ENCODE measurements at regions not wholly inside any gene's neighbourhood (a gene's known extent, or its start where the extent isn't known, plus 50 kb on each side); places are given as distances from the start of the nearest gene placed in this dataset.
"Not testable (repeated sequence)": the region's sequence is repeated elsewhere in the genome, so short reads cannot be mapped to it uniquely, and the experiment has no call there.

GRCh38 chr2:185668710-185669109, 69.9 kb upstream of the FSIP2 start:
- no peaks in the 10 kb centered on the region for H3K79me2 ChIP-seq (ENCODE audit: control insufficient read depth, insufficient read depth, low read length, poor library complexity)
- no peak overlapping the region for H3K18ac ChIP-seq (ENCODE audit: low read length)
- H3K23ac ChIP-seq (ENCODE audit: low read length), result no peak overlapping the region

DNA sequence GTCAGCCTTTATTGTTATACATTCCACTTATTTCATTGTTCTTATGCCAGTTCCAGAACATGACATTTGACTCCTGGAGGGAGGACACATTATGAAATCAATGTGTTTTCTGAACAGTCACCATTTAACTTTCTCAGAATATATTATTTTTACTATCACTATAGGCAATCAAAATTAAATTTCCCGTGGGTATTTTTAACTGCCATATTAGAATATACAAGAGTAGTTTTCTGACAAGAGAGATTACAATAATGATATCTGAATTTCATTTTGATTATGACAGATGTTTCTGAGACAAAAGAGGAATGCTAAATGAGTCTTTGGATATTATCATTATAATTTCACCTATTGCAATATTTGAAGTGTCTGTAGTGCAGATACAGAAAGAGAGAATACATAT, 64.4 kb upstream of the FSIP2 start:
- Histone ChIP-seq H3K27me3 (ENCODE audit: insufficient read depth, low read length) (no peaks in the 10 kb centered on the region), H3K27ac (ENCODE audit: low read depth, low read length) (no peak overlapping the region), H3K18ac (ENCODE audit: low read length) (no peak overlapping the region), H4K8ac (ENCODE audit: low read depth, low read length) (no peak overlapping the region), H3K14ac (ENCODE audit: low read length) (no peak overlapping the region), H3K36me3 (ENCODE audit: control insufficient read depth in 1 of 2, insufficient read depth in 2 of 2, low read length in 2 of 2) (no peaks in the 10 kb centered on the region), H3K23ac (ENCODE audit: low read length) (no peak overlapping the region), H2AFZ (ENCODE audit: insufficient read depth, low read length, poor library complexity) (no peak overlapping the region), H3K9me3 (ENCODE audit: insufficient read depth, low read depth, low read length) (no peaks in the 10 kb centered on the region), H2AK5ac (ENCODE audit: low read length) (no peak overlapping the region), H3K4me1 (ENCODE audit: control insufficient read depth in 1 of 2, insufficient read depth in 2 of 2, low read length in 2 of 2) (no peaks in the 10 kb centered on the region), H3K4me2 (ENCODE audit: low read length) (no peak overlapping the region), H2BK5ac (ENCODE audit: low read depth, low read length, poor library complexity) (no peak overlapping the region), H4K12ac (ENCODE audit: low read depth, low read length) (no peak overlapping the region), H3K4ac (ENCODE audit: low read depth, low read length) (no peak overlapping the region), H3K4me3 (ENCODE audit: low read depth, low read length) (no peak overlapping the region), H2BK120ac (ENCODE audit: insufficient read depth, low read length, poor library complexity) (no peak overlapping the region), H4K91ac (ENCODE audit: low read depth, low read length) (no peak overlapping the region), H2BK12ac (ENCODE audit: low read length) (no peak overlapping the region), H3K9ac (ENCODE audit: low read length) (no peak overlapping the region), H3K79me1 (ENCODE audit: low read length) (no peaks in the 10 kb centered on the region), H3K79me2 (ENCODE audit: control insufficient read depth, insufficient read depth, low read length, poor library complexity) (no peaks in the 10 kb centered on the region)
- whole genome bisulfite sequencing (ENCODE audit: extremely low coverage, insufficient coverage, insufficient read length), result no CpG with 5 or more reads among the region's 1 CpG
- no peak for DNase-seq

More at GRCh38 chr2:185668710-185669109, 69.9 kb upstream of the FSIP2 start:
- H3K9ac ChIP-seq (ENCODE audit: low read length), result no peak overlapping the region
- H4K8ac ChIP-seq (ENCODE audit: low read depth, low read length), result no peak overlapping the region
- H2BK12ac ChIP-seq (ENCODE audit: low read length), result no peak overlapping the region
- no peak overlapping the region for H2BK120ac ChIP-seq (ENCODE audit: insufficient read depth, low read length, poor library complexity)
- no peak for DNase-seq
- no peak overlapping the region for H3K4me2 ChIP-seq (ENCODE audit: low read length)
- no peak overlapping the region for H3K4me3 ChIP-seq (ENCODE audit: low read depth, low read length)
- H3K27me3 ChIP-seq (ENCODE audit: insufficient read depth, low read length), result no peaks in the 10 kb centered on the region
- H3K36me3 ChIP-seq (ENCODE audit: control insufficient read depth in 1 of 2, insufficient read depth in 2 of 2, low read length in 2 of 2), result no peaks in the 10 kb centered on the region
- H2BK5ac ChIP-seq (ENCODE audit: low read depth, low read length, poor library complexity), result no peak overlapping the region
- H4K91ac ChIP-seq (ENCODE audit: low read depth, low read length), result no peak overlapping the region
- no peak overlapping the region for H3K14ac ChIP-seq (ENCODE audit: low read length)
- H2AFZ ChIP-seq (ENCODE audit: insufficient read depth, low read length, poor library complexity), result no peak overlapping the region
- no peak overlapping the region for H3K27ac ChIP-seq (ENCODE audit: low read depth, low read length)
- no peak overlapping the region for H4K12ac ChIP-seq (ENCODE audit: low read depth, low read length)
- H3K79me1 ChIP-seq (ENCODE audit: low read length), result no peaks in the 10 kb centered on the region
- H3K4me1 ChIP-seq (ENCODE audit: control insufficient read depth in 1 of 2, insufficient read depth in 2 of 2, low read length in 2 of 2), result no peaks in the 10 kb centered on the region
- H2AK5ac ChIP-seq (ENCODE audit: low read length), result no peak overlapping the region
- H3K9me3 ChIP-seq (ENCODE audit: insufficient read depth, low read depth, low read length), result no peaks in the 10 kb centered on the region
- no peak overlapping the region for H3K4ac ChIP-seq (ENCODE audit: low read depth, low read length)

DNA sequence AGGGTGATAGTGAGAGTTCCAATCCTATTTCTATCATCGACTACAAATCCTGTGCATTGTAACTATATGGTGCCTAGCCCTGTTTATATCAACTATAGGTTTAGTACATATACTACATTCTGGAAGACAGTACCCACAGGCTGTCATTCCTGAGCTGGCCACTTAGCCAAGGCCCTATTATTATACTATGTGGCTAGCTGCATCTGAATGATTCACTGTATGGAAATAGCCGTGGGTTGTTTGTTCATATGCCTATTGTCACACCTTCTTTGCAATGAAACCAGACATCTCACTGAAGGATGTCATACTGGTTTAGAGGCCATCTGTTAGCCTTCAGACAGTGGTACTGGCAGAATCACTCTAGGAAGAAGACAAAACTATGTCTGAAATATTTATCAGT, 62.3 kb upstream of the FSIP2 start:
- no peak overlapping the region for H3K14ac ChIP-seq (ENCODE audit: low read length)
- DNase-seq, result peak in 1 of 2 donors; percentile 15
- no peak overlapping the region for H3K4me2 ChIP-seq (ENCODE audit: low read length)
- no peak overlapping the region for H4K91ac ChIP-seq (ENCODE audit: low read depth, low read length)
- WGBS (ENCODE audit: extremely low coverage, insufficient coverage, insufficient read length), result no CpG with 5 or more reads among the region's 2 CpGs
- no peaks in the 10 kb centered on the region for H3K36me3 ChIP-seq (ENCODE audit: control insufficient read depth in 1 of 2, insufficient read depth in 2 of 2, low read length in 2 of 2)
- H2BK120ac ChIP-seq (ENCODE audit: insufficient read depth, low read length, poor library complexity), result no peak overlapping the region
- no peak overlapping the region for H2AFZ ChIP-seq (ENCODE audit: insufficient read depth, low read length, poor library complexity)
- H3K23ac ChIP-seq (ENCODE audit: low read length), result no peak overlapping the region
- H2BK5ac ChIP-seq (ENCODE audit: low read depth, low read length, poor library complexity), result no peak overlapping the region
- H2AK5ac ChIP-seq (ENCODE audit: low read length), result no peak overlapping the region
- H3K27me3 ChIP-seq (ENCODE audit: insufficient read depth, low read length), result no peaks in the 10 kb centered on the region
- H3K27ac ChIP-seq (ENCODE audit: low read depth, low read length), result no peak overlapping the region
- no peak overlapping the region for H3K18ac ChIP-seq (ENCODE audit: low read length)
- no peak overlapping the region for H2BK12ac ChIP-seq (ENCODE audit: low read length)
- H3K9me3 ChIP-seq (ENCODE audit: insufficient read depth, low read depth, low read length), result no peaks in the 10 kb centered on the region
- no peak overlapping the region for H4K8ac ChIP-seq (ENCODE audit: low read depth, low read length)
- no peaks in the 10 kb centered on the region for H3K4me1 ChIP-seq (ENCODE audit: control insufficient read depth in 1 of 2, insufficient read depth in 2 of 2, low read length in 2 of 2)
- H3K79me2 ChIP-seq (ENCODE audit: control insufficient read depth, insufficient read depth, low read length, poor library complexity), result no peaks in the 10 kb centered on the region
- no peak overlapping the region for H3K4ac ChIP-seq (ENCODE audit: low read depth, low read length)
- H4K12ac ChIP-seq (ENCODE audit: low read depth, low read length), result no peak overlapping the region
- H3K4me3 ChIP-seq (ENCODE audit: low read depth, low read length), result no peak overlapping the region
- no peak overlapping the region for H3K9ac ChIP-seq (ENCODE audit: low read length)
- H3K79me1 ChIP-seq (ENCODE audit: low read length), result no peaks in the 10 kb centered on the region

DNA sequence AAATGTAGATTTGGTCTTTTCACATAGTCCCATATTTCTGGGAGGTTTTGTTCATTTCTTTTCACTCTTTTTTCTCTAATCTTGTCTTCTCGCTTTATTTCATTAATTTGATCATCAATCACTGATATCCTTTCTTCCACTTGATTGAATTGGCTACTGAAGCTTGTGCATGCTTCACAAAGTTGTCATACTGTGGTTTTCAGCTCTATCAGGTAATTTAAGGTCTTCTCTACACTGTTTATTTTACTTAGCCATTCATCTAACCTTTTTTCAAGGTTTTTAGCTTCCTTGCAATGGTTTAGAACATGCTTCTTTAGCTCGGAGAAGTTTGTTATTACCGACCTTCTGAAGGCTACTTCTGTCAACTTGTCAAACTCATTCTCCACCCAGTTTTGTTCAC, 51.6 kb upstream of the FSIP2 start:
- H4K12ac ChIP-seq (ENCODE audit: low read depth, low read length); H3K14ac ChIP-seq (ENCODE audit: low read length); H2AK5ac ChIP-seq (ENCODE audit: low read length); H4K91ac ChIP-seq (ENCODE audit: low read depth, low read length); H4K8ac ChIP-seq (ENCODE audit: low read depth, low read length); H3K79me1 ChIP-seq (ENCODE audit: low read length); H2BK120ac ChIP-seq (ENCODE audit: insufficient read depth, low read length, poor library complexity); H3K27ac ChIP-seq (ENCODE audit: low read depth, low read length); DNase-seq; H3K9me3 ChIP-seq (ENCODE audit: insufficient read depth, low read depth, low read length); H3K4me1 ChIP-seq (ENCODE audit: control insufficient read depth in 1 of 2, insufficient read depth in 2 of 2, low read length in 2 of 2); H3K4ac ChIP-seq (ENCODE audit: low read depth, low read length); H2BK5ac ChIP-seq (ENCODE audit: low read depth, low read length, poor library complexity); H3K18ac ChIP-seq (ENCODE audit: low read length); H3K4me3 ChIP-seq (ENCODE audit: low read depth, low read length); H2BK12ac ChIP-seq (ENCODE audit: low read length); H3K36me3 ChIP-seq (ENCODE audit: control insufficient read depth in 1 of 2, insufficient read depth in 2 of 2, low read length in 2 of 2); H3K27me3 ChIP-seq (ENCODE audit: insufficient read depth, low read length); H2AFZ ChIP-seq (ENCODE audit: insufficient read depth, low read length, poor library complexity); H3K79me2 ChIP-seq (ENCODE audit: control insufficient read depth, insufficient read depth, low read length, poor library complexity); H3K23ac ChIP-seq (ENCODE audit: low read length); H3K4me2 ChIP-seq (ENCODE audit: low read length); H3K9ac ChIP-seq (ENCODE audit: low read length): not testable (repeated sequence)
- no CpG with 5 or more reads among the region's 3 CpGs for WGBS (ENCODE audit: extremely low coverage, insufficient coverage, insufficient read length)

Data from trophoblast cell (in vitro differentiated cells and primary cell).